ENCODE measurements at regions not wholly inside any gene's neighbourhood (a gene's known extent, or its start where the extent isn't known, plus 50 kb on each side); places are given as distances from the start of the nearest gene placed in this dataset.

DNA sequence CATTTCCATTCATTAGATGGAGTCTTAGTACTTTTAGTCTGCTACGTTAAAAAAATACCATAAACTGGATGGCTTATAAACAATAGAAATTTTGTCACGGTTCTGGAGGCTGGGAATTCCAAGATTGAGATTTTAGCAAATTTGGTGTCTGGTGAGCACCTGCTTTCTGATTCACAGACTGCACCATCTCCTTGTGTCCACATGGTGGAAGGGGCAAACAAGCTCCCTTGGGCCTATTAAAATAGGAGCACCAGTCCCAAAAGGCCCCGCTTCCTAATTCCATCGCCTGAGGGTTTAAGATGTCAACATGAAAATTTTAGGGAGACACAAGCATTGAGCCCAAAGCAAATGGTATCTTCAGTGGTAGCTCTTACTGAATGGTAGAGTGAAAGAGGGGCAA, 120.5 kb upstream of the MAP9 start:
- TF ChIP-seq RXRA (IDR thresholded peaks at IDR 0.05; ENCODE audit: insufficient read depth, low read depth, low read length) (no peak), SP1 (IDR thresholded peaks at IDR 0.05; ENCODE audit: low read depth, low read length) (no peak), GTF2F1 (IDR thresholded peaks at IDR 0.05; ENCODE audit: borderline replicate concordance, low read depth, low read length) (no peak), BCL11A (IDR thresholded peaks at IDR 0.05; ENCODE audit: low read depth in 2 of 2, low read length in 2 of 2) (no peak), SAP30 (IDR thresholded peaks at IDR 0.05; ENCODE audit: insufficient read depth, insufficient replicate concordance, low read length) (no peak), RAD21 (IDR thresholded peaks at IDR 0.05 in 1 of 2, conservative IDR thresholded peaks at IDR 0.05 in 1 of 2; ENCODE audit: low read depth in 2 of 2, low read length in 2 of 2) (peak; percentile 10 to 31; a peak in 3 of 4 replicates), YY1 (IDR thresholded peaks at IDR 0.05; ENCODE audit: low read depth, low read length) (no peak), KDM1A (IDR thresholded peaks at IDR 0.05; ENCODE audit: borderline replicate concordance, low read length) (no peak)
- TF ChIP-seq, protein P1, sequence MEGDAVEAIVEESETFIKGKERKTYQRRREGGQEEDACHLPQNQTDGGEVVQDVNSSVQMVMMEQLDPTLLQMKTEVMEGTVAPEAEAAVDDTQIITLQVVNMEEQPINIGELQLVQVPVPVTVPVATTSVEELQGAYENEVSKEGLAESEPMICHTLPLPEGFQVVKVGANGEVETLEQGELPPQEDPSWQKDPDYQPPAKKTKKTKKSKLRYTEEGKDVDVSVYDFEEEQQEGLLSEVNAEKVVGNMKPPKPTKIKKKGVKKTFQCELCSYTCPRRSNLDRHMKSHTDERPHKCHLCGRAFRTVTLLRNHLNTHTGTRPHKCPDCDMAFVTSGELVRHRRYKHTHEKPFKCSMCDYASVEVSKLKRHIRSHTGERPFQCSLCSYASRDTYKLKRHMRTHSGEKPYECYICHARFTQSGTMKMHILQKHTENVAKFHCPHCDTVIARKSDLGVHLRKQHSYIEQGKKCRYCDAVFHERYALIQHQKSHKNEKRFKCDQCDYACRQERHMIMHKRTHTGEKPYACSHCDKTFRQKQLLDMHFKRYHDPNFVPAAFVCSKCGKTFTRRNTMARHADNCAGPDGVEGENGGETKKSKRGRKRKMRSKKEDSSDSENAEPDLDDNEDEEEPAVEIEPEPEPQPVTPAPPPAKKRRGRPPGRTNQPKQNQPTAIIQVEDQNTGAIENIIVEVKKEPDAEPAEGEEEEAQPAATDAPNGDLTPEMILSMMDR (IDR thresholded peaks at IDR 0.05; ENCODE audit: control extremely low read depth in 1 of 3, insufficient read depth in 1 of 3, low read depth in 1 of 3, low read length in 3 of 3): peak in 2 of 3 experiments; percentile 11 to 36; a peak in 1 of 4 replicates
- ChIA-PET POLR2A (ENCODE audit: partially characterized antibody) (no interaction called here), CTCF (ENCODE audit: partially characterized antibody) (interaction anchor here (0.7 to 1.7 kb wide), 8 partner anchors 9 to 290 kb away, joined by 3 to 6 read pairs (median 4); no protein-coding TSS in a partner anchor)
- no peak overlapping the region for H2BK15ac ChIP-seq (ENCODE audit: low read length)
- H3K23ac ChIP-seq (ENCODE audit: insufficient read length): no peak overlapping the region
- no peaks in the 10 kb centered on the region for H3K79me1 ChIP-seq (ENCODE audit: low read depth, low read length)
- H3K4me3 ChIP-seq (ENCODE audit: extremely low read depth in 1 of 4, insufficient read depth in 2 of 4, low read depth in 3 of 4, low read length in 4 of 4): no peak overlapping the region
- no peak overlapping the region for H3K9ac ChIP-seq (replicated peaks in 1 of 4; ENCODE audit: extremely low read depth in 1 of 4, low read depth in 3 of 4, low read length in 3 of 4)
- H4K8ac ChIP-seq (ENCODE audit: extremely low read depth, insufficient read depth, low read length): no peak overlapping the region
- no peak overlapping the region for H3K27ac ChIP-seq (ENCODE audit: low read depth, low read length)
- H3K56ac ChIP-seq (replicated peaks; ENCODE audit: insufficient read length, low read depth, low read length): no peak overlapping the region
- no peak overlapping the region for H4K91ac ChIP-seq (replicated peaks; ENCODE audit: insufficient read length, low read length)
- no peak overlapping the region for H4K5ac ChIP-seq (ENCODE audit: insufficient read length, low read depth, low read length)
- no peaks in the 10 kb centered on the region for H3K36me3 ChIP-seq (ENCODE audit: control insufficient read depth in 2 of 4, insufficient read depth in 4 of 4, low read length in 3 of 4)
- no peak overlapping the region for H3K4ac ChIP-seq (replicated peaks; ENCODE audit: insufficient read length, low read depth, low read length)
- no peak overlapping the region for H3K18ac ChIP-seq (ENCODE audit: extremely low read depth, low read length)
- H3K79me2 ChIP-seq (ENCODE audit: control insufficient read depth in 1 of 2, insufficient read depth in 2 of 2, low read length in 2 of 2): no peaks in the 10 kb centered on the region
- H3K23me2 ChIP-seq (ENCODE audit: low read depth, low read length): no peaks in the 10 kb centered on the region; the same call in 1 of the 2 replicates
- no peaks in the 10 kb centered on the region for H3K9me3 ChIP-seq (ENCODE audit: insufficient read depth in 2 of 2, low read depth in 1 of 2, low read length in 1 of 2)
- H2BK5ac ChIP-seq (ENCODE audit: low read depth, low read length): no peak overlapping the region
- no peak overlapping the region for H2BK120ac ChIP-seq (replicated peaks; ENCODE audit: low read depth, low read length)
- H2BK20ac ChIP-seq (ENCODE audit: low read length): no peak overlapping the region
- no peak overlapping the region for H3K14ac ChIP-seq (ENCODE audit: insufficient read length)
- FAIRE-seq (no peak), DNase-seq (ENCODE audit: low read depth in 1 of 2, low spot score in 2 of 2) (no peak)
- no peaks in the 10 kb centered on the region for H4K20me1 ChIP-seq (replicated peaks in 1 of 2; ENCODE audit: control insufficient read depth in 1 of 2, insufficient read depth in 2 of 2, low read length in 2 of 2)
- H2AK5ac ChIP-seq (ENCODE audit: low read depth, low read length): no peak overlapping the region
- H2BK12ac ChIP-seq (ENCODE audit: low read depth, low read length): no peak overlapping the region
- no peaks in the 10 kb centered on the region for H3K4me1 ChIP-seq (replicated peaks in 1 of 4; ENCODE audit: control insufficient read depth in 3 of 4, insufficient read depth in 4 of 4, low read length in 3 of 4)
- no peak overlapping the region for H2AFZ ChIP-seq (ENCODE audit: low read length)
- 90% methylated on average over 4 of the region's 4 CpGs; no CpG with 5 or more reads in 1 of the 2 experiments for WGBS, 2 experiments (ENCODE audit: extremely low coverage in 1 of 2, insufficient coverage in 1 of 2, insufficient read length in 1 of 2, insufficient replicate concordance in 2 of 2, low coverage in 1 of 2, low lambda C conversion rate in 2 of 2, missing lambda C conversion rate in 1 of 2)
- H3K27me3 ChIP-seq (replicated peaks in 1 of 4; ENCODE audit: control insufficient read depth in 3 of 4, extremely low read depth in 1 of 4, insufficient read depth in 3 of 4, low read length in 3 of 4): peaks cover 0 to 1% (median 0%) of the 10 kb centered on the region in 4 experiments; a peak in 1 of 7 replicates
- no peak overlapping the region for H3K4me2 ChIP-seq (ENCODE audit: insufficient read depth in 1 of 2, low read depth in 2 of 2, low read length in 2 of 2)

All from H1 (cell line).